HCT116 (cell line): ENCODE measurements at regions not wholly inside any gene's neighbourhood (a gene's known extent, or its start where the extent isn't known, plus 50 kb on each side); places are given as distances from the start of the nearest gene placed in this dataset.

Experiments
- CBX3 ChIP-seq: IDR thresholded peaks from 2 replicates; pipeline ENCODE4 v1.6.1; 2012; ENCODE audit warnings: low read depth
- EZH2 ChIP-seq: fragments of 200-600 bp; sonication (generic); IDR thresholded peaks from 2 replicates; pipeline ENCODE4 v1.6.1; 2017; ENCODE audit warnings: antibody characterized with exemption, mixed run types
- POLR2A ChIP-seq: IDR thresholded peaks from 2 replicates; pipeline ENCODE4 v1.7.0; 2011; ENCODE audit warnings: borderline replicate concordance; ENCODE audit not compliant: insufficient read depth, insufficient read length; ENCODE audit errors: extremely low read depth
- TCF7L2 ChIP-seq: IDR thresholded peaks from 2 replicates; pipeline ENCODE4 v1.7.0; 2011; ENCODE audit warnings: borderline replicate concordance, inconsistent platforms; ENCODE audit not compliant: insufficient read depth, insufficient read length; ENCODE audit errors: extremely low read depth
- ZFX ChIP-seq: fragments of 450-650 bp; IDR thresholded peaks from 2 replicates; pipeline ENCODE4 v1.6.1; 2017
- TF ChIP-seq, protein P1 (sequence below), 3 experiments: fragments of 200-600 bp in 1 of 3; sonication (generic) in 1 of 3; IDR thresholded peaks in 2 of 3; conservative IDR thresholded peaks in 1 of 3; 2 replicates each; pipeline ENCODE4 v1.5.1; 2012 to 2017; ENCODE audit warnings: low read depth in 2 of 3, low read length in 2 of 3, antibody characterized with exemption in 1 of 3, borderline replicate concordance in 1 of 3, control low read depth in 1 of 3, mild to moderate bottlenecking in 1 of 3, mixed read lengths in 1 of 3, mixed run types in 1 of 3, moderate library complexity in 1 of 3; ENCODE audit not compliant: insufficient read depth in 1 of 3
- TF ChIP-seq, protein P2 (sequence below): IDR thresholded peaks from 2 replicates; pipeline ENCODE4 v1.6.1; 2012; ENCODE audit warnings: low read depth
- TF ChIP-seq, protein P3 (sequence below): IDR thresholded peaks from 2 replicates; pipeline ENCODE4 v1.6.1; 2012

DNA sequence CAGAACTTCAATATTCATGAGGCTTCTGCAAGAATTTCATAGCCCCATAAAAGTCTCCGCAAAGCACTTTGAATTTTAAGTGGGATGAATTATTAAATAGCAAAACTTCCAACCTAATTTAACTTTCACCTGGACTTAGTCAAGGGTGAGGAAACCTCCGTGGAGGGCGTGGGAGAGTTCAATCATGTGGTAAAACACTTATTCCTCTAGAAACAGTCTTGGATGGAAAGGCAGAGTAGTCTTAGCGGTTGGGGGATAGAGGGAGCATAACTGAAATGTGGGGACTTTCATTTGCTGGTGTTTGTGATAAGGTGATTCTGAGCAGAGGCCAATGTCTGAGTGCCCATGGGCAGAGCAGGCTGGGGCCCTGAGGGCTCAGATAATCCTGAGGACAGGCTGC is 241.9 kb downstream of the IRX1 start:
- TF ChIP-seq CBX3 (no peak), EZH2 (no peak), TCF7L2 (no peak), POLR2A (no peak), ZFX (no peak)
- TF ChIP-seq, protein P1, sequence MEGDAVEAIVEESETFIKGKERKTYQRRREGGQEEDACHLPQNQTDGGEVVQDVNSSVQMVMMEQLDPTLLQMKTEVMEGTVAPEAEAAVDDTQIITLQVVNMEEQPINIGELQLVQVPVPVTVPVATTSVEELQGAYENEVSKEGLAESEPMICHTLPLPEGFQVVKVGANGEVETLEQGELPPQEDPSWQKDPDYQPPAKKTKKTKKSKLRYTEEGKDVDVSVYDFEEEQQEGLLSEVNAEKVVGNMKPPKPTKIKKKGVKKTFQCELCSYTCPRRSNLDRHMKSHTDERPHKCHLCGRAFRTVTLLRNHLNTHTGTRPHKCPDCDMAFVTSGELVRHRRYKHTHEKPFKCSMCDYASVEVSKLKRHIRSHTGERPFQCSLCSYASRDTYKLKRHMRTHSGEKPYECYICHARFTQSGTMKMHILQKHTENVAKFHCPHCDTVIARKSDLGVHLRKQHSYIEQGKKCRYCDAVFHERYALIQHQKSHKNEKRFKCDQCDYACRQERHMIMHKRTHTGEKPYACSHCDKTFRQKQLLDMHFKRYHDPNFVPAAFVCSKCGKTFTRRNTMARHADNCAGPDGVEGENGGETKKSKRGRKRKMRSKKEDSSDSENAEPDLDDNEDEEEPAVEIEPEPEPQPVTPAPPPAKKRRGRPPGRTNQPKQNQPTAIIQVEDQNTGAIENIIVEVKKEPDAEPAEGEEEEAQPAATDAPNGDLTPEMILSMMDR (IDR thresholded peaks at IDR 0.05 in 2 of 3, conservative IDR thresholded peaks at IDR 0.05 in 1 of 3; ENCODE audit: borderline replicate concordance in 1 of 3, insufficient read depth in 1 of 3, low read depth in 2 of 3, low read length in 2 of 3), result no peak
- TF ChIP-seq, protein P2, sequence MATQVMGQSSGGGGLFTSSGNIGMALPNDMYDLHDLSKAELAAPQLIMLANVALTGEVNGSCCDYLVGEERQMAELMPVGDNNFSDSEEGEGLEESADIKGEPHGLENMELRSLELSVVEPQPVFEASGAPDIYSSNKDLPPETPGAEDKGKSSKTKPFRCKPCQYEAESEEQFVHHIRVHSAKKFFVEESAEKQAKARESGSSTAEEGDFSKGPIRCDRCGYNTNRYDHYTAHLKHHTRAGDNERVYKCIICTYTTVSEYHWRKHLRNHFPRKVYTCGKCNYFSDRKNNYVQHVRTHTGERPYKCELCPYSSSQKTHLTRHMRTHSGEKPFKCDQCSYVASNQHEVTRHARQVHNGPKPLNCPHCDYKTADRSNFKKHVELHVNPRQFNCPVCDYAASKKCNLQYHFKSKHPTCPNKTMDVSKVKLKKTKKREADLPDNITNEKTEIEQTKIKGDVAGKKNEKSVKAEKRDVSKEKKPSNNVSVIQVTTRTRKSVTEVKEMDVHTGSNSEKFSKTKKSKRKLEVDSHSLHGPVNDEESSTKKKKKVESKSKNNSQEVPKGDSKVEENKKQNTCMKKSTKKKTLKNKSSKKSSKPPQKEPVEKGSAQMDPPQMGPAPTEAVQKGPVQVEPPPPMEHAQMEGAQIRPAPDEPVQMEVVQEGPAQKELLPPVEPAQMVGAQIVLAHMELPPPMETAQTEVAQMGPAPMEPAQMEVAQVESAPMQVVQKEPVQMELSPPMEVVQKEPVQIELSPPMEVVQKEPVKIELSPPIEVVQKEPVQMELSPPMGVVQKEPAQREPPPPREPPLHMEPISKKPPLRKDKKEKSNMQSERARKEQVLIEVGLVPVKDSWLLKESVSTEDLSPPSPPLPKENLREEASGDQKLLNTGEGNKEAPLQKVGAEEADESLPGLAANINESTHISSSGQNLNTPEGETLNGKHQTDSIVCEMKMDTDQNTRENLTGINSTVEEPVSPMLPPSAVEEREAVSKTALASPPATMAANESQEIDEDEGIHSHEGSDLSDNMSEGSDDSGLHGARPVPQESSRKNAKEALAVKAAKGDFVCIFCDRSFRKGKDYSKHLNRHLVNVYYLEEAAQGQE, result no peak
- TF ChIP-seq, protein P3, sequence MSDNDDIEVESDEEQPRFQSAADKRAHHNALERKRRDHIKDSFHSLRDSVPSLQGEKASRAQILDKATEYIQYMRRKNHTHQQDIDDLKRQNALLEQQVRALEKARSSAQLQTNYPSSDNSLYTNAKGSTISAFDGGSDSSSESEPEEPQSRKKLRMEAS, result no peak
